DMS53 treated with DMSO at 0.1 percent for 48 hours (cell line): ENCODE measurements at regions not wholly inside any gene's neighbourhood (a gene's known extent, or its start where the extent isn't known, plus 50 kb on each side); places are given as distances from the start of the nearest gene placed in this dataset.
A peak's percentile ranks its signal among the peaks of the same experiment; 100 is the strongest.
"Not testable (repeated sequence)": the region's sequence is repeated elsewhere in the genome, so short reads cannot be mapped to it uniquely, and the experiment has no call there.

Experiments used
- DNase-seq: peaks from one replicate; lab custom pipeline; 2025; ENCODE audit not compliant: unreplicated experiment; lab: John Stamatoyannopoulos, UW

- not testable (repeated sequence) for DNase-seq
Observed at GRCh38 chr4:55696424-55696823, 60.3 kb upstream of the NMU start.

DNA sequence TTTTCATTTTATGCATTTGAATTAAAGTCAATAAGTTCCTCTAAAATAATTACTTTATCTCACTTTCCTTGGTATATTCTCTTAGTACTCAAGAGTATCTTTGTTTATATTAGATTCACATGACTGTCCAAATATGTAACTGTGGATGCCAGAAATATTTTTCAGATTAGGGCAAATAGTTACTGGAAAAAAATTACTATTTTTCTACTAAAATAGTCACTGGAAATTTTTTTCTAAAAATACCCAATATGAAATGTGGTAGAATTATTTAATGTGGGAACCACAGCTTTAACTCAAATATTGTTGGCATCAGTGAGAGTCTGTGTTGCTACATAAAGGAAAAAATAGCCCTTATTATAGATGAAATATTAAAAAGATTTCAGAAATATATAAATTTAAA lies 70.4 kb upstream of the NMU start:
- DNase-seq = no peak

DNA sequence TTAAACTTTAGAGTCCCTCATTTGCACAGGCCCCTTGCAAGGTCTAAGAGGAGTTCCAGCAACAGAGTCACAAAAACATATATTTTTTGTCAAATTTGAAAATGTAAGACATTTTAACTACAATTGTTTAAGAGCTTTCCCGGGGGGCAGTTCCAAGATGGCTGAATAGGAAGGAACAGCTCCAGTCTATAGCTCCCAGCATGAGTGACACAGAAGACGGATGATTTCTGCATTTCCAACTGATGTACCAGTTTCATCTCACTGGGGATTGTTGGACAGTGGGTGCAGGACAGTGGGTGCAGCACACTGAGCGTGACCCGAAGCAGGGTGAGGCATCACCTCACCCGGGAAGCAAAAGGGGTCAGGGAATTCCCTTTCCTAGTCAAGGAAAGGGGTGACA lies 71.4 kb upstream of the NMU start:
- no peak for DNase-seq

GRCh38 chr4:55707991-55708390 lies 71.9 kb upstream of the NMU start:
- not testable (repeated sequence) for DNase-seq

- DNase-seq = not testable (repeated sequence)
Observed at GRCh38 chr4:55712835-55713234, 76.7 kb upstream of the NMU start.

DNA sequence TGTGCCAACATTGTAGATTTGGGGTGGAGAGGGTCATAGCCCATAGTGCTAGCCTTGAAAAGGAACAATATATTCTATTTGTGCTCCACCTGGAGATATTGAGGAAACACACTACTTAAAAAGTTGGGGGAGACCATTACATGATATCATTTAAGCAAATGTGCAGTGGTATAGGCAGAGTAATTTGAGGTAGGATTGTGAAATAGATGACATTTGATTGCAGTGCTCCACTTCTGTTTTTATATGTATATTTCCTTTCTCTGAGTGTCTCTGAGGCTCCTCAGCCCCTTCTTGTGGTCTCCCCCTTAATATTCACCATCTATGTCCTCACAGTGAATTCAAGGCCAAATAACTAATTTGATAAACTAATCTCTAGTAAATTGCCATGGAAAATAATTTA lies 85.6 kb upstream of the NMU start:
- no peak for DNase-seq

DNA sequence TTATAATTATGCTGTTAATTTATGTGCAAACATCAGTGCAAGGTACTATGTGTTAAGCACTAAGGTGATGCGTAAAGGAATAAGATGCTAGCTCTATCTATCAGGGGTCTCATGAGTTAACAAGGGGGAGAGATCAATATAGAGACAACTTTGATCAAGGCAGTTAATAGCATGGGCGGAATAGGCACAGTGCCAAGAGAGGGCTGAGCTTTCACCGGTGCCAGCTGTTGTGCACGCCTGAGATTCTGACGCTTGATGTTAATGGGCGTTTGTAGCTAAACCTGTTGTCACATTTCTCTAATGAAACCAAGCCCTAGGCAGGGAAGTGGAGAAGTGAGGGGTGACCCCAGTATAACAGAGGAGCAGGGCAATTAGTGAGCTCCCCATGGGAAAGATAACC lies 86.0 kb upstream of the NMU start:
- no peak for DNase-seq

DNA sequence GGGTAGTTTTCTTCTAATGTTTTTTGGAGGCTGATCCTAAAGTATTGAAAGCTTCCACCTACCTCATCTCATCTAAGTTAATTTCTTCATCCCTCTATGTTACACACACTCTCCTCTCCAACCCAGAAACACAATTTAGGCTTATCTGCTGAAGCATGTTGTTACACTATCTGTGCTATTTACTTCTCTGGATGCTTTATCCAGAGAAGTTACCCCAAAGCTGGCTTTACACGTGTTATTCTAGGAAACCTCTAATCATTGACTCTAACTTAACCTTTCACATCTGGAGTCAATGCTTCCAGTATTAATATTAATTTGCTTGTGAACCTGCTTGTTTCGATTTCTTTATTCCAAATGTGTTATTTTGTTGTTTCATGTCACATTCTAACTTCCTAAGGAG lies 87.3 kb upstream of the NMU start:
- no peak for DNase-seq

DNA sequence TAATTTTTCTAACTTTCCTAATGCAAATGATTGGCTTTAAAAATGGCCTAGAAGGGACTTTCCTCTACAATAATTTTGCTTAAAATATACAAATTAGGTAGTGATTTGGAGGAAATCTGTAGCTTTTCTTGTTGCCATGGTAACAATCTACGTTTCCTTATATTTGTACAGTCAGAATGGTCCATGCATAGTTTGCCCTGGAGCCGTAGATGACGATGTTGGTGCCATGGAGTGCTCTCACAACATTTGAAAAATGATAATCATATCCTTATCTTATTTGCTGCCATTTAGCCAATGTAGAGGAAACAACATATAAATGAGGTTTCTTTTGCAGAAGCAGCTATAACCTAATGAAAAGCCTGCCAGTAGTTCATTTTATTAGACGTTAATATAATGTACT lies 89.0 kb upstream of the NMU start:
- DNase-seq = no peak

DNA sequence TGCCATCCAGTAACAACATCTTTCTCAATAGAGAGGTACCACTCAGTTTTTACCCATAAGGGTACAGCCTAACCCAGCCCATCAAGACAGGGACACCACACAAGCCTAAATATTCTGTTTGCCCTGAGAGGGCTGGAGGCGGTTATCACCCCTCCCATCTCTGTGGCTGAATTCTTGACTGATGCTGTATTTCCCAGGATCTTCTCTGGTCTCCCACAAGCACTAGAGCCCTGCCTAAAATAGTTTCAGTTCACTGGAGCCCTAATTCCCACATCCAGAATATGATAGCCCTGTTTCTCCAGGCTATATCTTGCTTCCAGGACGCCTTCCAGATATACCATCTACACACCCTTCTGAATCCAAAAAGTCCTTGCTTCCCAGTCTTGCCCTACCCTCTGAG lies 91.6 kb upstream of the NMU start:
- no peak for DNase-seq

GRCh38 chr4:55729351-55730279 lies 90.0 kb upstream of the EXOC1L start:
- no peak for DNase-seq

DNA sequence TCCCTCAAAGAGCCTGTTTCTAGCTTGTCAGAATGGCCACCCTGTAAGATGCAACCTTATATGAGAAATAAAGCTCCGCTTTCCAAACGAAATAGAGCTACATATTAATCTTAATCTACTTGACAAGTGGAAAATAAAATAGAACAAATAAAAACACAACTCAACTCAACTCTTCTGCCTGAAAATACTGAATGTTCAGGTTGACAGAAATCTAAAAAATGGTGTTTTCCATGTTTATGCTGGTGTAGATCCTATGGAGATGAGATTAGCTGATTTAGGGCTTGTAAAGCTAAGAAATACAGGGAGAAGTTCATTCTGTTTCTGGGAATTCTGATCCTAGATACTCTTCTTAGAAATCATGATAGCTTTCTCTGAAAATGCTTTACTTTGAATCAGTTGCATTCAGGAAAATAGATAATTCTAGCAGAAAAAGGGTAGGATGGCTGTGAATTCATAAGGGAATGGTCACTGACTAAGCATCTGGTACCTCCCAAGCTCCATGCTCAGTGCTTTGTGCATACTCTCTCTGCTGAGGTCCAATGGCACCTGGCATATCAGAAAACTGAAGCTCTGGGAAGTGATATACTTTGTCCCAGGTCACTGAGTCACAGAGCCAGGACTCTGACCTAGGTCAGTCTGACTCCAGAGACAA lies 89.2 kb upstream of the EXOC1L start:
- DNase-seq = no peak

- no peak for DNase-seq
Observed at GRCh38 chr4:55731959-55732358, 87.6 kb upstream of the EXOC1L start.

GRCh38 chr4:55732864-55733263 lies 86.7 kb upstream of the EXOC1L start:
- DNase-seq = no peak

DNA sequence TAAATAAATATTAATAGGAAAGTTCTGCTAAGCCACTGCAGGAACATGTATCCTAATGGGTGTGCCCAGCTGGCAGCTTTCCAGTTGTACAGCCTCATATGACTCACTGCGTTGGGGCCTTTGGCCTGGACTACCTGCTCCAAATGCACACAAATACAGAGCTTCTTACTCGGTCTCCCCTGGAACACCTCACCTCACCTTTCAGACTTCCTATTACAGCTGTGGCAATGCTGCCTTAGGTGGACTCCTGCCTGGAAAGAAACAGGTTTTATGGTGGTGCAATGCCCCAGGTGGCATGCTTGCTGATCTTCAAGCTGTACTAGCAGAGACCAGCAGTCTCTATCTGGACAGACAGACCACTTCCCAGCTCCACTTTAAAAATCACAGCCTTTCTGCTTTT lies 85.7 kb upstream of the EXOC1L start:
- peak; percentile 54 for DNase-seq

- peak; percentile 5 for DNase-seq
Observed at GRCh38 chr4:55736605-55737183, 82.9 kb upstream of the EXOC1L start.

- DNase-seq = no peak
Observed at GRCh38 chr4:55742655-55743202, 76.9 kb upstream of the EXOC1L start.

DNA sequence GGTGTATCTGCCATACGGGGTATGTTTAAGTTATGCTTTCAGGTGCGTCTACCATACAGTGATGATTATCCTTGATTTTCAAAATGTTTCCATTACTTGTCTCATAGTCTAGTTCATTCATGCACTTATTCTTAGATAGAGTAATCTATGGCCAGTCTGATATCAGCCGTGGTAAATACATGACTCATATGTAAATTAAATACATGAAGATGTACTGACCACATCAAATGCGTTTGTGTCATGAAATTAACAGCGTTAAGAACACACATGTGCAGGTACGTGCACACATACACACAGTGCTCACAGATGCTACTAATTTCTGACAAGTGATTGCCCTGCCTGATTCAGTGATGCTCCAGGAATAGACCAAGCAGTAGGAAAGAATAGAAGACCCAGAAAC lies 75.2 kb upstream of the EXOC1L start:
- DNase-seq = no peak

GRCh38 chr4:55745014-55745413 lies 74.6 kb upstream of the EXOC1L start:
- DNase-seq = no peak

GRCh38 chr4:55747793-55748192 lies 71.8 kb upstream of the EXOC1L start:
- DNase-seq = no peak

DNA sequence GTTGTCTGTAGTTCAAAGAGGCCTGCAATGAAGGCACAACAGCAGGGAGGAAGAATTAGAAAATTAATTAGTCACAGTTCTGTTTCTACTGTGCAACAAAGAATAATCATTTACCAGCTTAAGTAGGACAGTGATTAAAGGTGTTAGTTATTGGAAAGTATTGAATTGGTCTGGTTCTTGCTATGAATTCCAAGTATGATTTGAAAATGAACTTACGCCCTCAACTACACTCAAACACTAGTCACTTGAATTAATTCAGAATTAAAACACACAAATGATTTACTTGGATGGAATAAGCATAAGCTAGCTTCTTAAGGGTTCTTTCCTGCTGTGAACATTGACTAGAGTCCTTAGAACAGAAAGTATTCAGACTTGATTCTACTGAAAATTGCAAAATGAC lies 69.9 kb upstream of the EXOC1L start:
- no peak for DNase-seq

DNA sequence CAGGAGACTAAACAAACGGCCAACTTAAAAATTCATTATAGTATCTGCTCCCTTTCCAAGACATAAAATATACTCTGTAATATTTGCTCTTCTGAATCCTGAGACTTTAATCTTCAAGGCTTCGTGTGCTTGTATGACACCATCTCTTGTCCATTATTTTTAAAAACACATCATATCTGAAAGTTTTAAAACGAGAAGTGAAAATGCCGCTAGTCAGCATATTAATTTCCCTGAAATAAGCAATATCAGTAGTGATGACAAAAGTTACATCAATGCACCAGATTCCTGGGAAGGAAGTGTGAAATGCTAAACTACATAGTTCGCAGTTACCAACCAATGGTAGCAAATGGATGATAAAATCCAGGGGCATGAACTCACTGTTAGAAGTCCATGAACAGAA lies 66.8 kb upstream of the EXOC1L start:
- no peak for DNase-seq
